Calu3 (cell line): ENCODE measurements at regions not wholly inside any gene's neighbourhood (a gene's known extent, or its start where the extent isn't known, plus 50 kb on each side); places are given as distances from the start of the nearest gene placed in this dataset.
"Not testable (repeated sequence)": the region's sequence is repeated elsewhere in the genome, so short reads cannot be mapped to it uniquely, and the experiment has no call there.

ENCODE experiments used
- BruUV-seq: library from RNA; stranded (reverse); fragments of 400-500 nt; replicated peaks from 2 replicates; lab custom pipeline; 2021; lab: Mats Ljungman, UMichigan
- CTCF ChIA-PET: fragments of 300-600 bp; sonication (Branson Sonifier 250); formaldehyde crosslinking; loops from one replicate; lab custom pipeline; 2022; ENCODE audit warnings: antibody characterized with exemption; lab: Charles Lee
- DNase-seq: peaks from one replicate; pipeline ENCODE4 v3.0.0; 2022
- H3K27ac Mint-ChIP-seq: one replicate; pipeline ENCODE4 v1.8.0; 2022; ENCODE audit warnings: mixed read lengths; ENCODE audit not compliant: unreplicated experiment
- H3K27me3 Mint-ChIP-seq: one replicate; pipeline ENCODE4 v1.8.0; 2022; ENCODE audit warnings: mixed read lengths; ENCODE audit not compliant: unreplicated experiment
- H3K36me3 Mint-ChIP-seq: one replicate; pipeline ENCODE4 v1.8.0; 2022; ENCODE audit warnings: mild to moderate bottlenecking, moderate library complexity, mixed read lengths; ENCODE audit not compliant: insufficient read depth, unreplicated experiment
- H3K4me1 Mint-ChIP-seq: one replicate; pipeline ENCODE4 v1.8.0; 2022; ENCODE audit warnings: mild to moderate bottlenecking, low read depth, mixed read lengths; ENCODE audit not compliant: unreplicated experiment
- H3K4me3 Mint-ChIP-seq: one replicate; pipeline ENCODE4 v1.8.0; 2022; ENCODE audit warnings: mild to moderate bottlenecking, low read depth, moderate library complexity, mixed read lengths; ENCODE audit not compliant: unreplicated experiment
- H3K9me3 Mint-ChIP-seq: one replicate; pipeline ENCODE4 v1.8.0; 2022; ENCODE audit warnings: low read depth, mixed read lengths; ENCODE audit not compliant: unreplicated experiment
- intact Hi-C: fragments of 100-400 bp; cut with micrococcal nuclease; formaldehyde crosslinking; loops from one replicate; pipeline ENCODE4 v1.10.0; 2022; ENCODE audit not compliant: unreplicated experiment
- TF ChIP-seq, protein P1 (sequence below): fragments of 200-600 bp; IDR thresholded peaks from one replicate; pipeline ENCODE4 v1.8.0; 2022; ENCODE audit warnings: antibody characterized with exemption; ENCODE audit not compliant: unreplicated experiment

DNA sequence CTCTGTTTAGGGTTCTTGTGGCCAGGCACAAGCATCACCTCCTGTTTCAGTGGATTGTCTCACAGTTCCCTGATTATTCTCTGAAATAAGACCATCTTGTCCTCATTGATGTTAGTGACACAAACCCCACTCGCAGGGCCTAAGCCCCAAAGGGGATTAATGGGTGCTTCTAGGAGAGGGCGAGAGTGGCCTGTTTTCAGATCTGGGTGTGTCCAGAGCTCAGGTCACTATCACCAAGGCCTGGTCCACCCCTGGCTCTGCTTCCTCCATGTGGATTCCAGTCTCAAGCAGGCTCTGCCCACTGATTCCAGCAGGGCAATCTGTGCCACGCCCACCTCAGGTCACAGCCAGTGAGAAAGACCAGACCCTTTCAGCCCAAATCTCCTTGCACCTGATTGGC lies 361.9 kb downstream of the ADGRD1 start:
- intact Hi-C loops, result no loop called here
- no peak for DNase-seq
- peaks cover 8% of the 10 kb centered on the region for H3K4me1 Mint-ChIP-seq
- no peak overlapping the region for H3K4me3 Mint-ChIP-seq
- peaks cover 16% of the 10 kb centered on the region for H3K9me3 Mint-ChIP-seq
- no TSS peak for BruUV-seq
- TF ChIP-seq, protein P1, sequence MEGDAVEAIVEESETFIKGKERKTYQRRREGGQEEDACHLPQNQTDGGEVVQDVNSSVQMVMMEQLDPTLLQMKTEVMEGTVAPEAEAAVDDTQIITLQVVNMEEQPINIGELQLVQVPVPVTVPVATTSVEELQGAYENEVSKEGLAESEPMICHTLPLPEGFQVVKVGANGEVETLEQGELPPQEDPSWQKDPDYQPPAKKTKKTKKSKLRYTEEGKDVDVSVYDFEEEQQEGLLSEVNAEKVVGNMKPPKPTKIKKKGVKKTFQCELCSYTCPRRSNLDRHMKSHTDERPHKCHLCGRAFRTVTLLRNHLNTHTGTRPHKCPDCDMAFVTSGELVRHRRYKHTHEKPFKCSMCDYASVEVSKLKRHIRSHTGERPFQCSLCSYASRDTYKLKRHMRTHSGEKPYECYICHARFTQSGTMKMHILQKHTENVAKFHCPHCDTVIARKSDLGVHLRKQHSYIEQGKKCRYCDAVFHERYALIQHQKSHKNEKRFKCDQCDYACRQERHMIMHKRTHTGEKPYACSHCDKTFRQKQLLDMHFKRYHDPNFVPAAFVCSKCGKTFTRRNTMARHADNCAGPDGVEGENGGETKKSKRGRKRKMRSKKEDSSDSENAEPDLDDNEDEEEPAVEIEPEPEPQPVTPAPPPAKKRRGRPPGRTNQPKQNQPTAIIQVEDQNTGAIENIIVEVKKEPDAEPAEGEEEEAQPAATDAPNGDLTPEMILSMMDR, result no peak
- no peak overlapping the region for H3K27ac Mint-ChIP-seq
- no peaks in the 10 kb centered on the region for H3K36me3 Mint-ChIP-seq
- CTCF ChIA-PET, result no interaction called here
- H3K27me3 Mint-ChIP-seq, result peaks cover 51% of the 10 kb centered on the region

DNA sequence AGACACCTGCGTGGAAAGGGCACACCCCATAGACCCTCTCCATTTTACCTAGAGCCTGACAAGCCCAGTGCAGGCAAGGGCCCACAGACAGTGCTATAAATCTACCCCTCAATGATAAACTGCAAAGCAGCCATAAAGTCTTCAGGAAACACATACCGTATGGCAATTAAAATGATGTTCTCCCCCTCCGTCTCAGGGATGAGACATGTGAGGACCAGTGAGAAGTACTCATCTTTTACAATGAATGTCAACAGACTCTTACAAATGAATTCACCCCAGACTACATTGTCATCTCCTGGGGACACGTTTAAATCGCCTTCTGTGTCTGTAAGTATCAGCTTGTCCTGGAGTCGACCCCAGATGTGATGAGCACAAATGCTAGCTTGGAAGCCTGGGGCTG lies 362.7 kb downstream of the ADGRD1 start:
- CTCF ChIA-PET, result interaction anchor here (0.7 kb wide), 1 partner anchor 488 kb away, joined by 4 read pairs; no protein-coding TSS in a partner anchor
- Mint-ChIP-seq H3K27ac (no peak overlapping the region), H3K4me1 (peaks cover 8% of the 10 kb centered on the region), H3K9me3 (peaks cover 16% of the 10 kb centered on the region), H3K27me3 (peaks cover 45% of the 10 kb centered on the region), H3K36me3 (no peaks in the 10 kb centered on the region), H3K4me3 (no peak overlapping the region)
- intact Hi-C loops, result no loop called here
- no peak for DNase-seq
- TF ChIP-seq, protein P1, result no peak
- no TSS peak for BruUV-seq

DNA sequence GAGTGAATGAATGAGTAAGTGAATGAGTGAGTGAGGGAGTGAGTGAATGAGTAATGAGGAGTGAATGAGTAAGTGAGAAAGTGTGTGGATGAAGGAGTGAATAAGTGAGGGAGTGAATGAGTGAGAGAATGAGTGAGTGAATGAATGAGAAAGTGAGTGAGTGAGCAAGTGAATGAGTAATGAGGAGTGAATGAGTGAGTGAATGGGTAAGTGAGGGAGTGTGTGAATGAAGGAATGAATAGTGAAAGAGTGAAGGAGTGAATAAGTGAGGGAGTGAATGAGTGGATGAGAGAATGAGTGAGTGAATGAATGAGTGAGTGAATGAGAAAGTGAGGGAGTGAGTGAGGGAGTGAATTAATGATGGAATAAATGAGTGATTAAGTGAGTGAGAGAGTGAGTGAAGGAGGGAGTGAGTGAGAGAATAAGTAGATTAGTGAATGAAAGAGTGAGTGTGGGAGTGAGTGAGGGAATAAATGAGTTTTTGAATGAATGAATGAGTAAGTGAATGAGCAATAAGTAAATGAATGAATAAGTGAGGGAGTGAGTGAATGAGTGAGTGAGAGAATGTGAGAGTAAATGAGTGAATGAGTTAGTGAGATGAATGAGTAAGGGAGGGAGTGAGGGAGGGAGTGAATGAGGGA lies 364.5 kb downstream of the ADGRD1 start:
- BruUV-seq, result no TSS peak
- Mint-ChIP-seq H3K27me3 (peaks cover 33% of the 10 kb centered on the region), H3K4me1 (no peaks in the 10 kb centered on the region), H3K9me3 (peaks cover 16% of the 10 kb centered on the region), H3K27ac (no peak overlapping the region), H3K36me3 (no peaks in the 10 kb centered on the region), H3K4me3 (no peak overlapping the region)
- no peak for DNase-seq
- TF ChIP-seq, protein P1, result no peak
- CTCF ChIA-PET, result no interaction called here
- intact Hi-C loops, result no loop called here

DNA sequence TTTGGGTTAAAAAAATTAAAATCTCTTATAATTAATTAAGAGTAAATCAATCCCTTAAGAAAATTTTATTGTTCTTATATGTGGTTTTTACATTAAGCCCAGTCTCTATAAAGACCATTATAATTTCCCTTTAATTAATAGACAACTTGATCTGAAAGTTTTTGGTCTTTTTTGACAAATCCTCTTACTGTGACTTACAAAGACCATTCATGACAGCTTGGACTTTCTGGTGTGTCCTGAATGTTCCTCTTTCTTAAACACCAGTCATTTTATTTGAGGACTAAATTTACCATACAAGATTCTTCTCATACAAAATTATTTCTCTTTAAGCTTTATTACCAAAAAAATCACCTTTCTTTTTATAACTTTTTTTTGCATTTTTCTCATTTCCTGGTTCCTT lies 368.3 kb downstream of the ADGRD1 start:
- Mint-ChIP-seq H3K4me3 (no peak overlapping the region), H3K27ac (no peak overlapping the region), H3K36me3 (no peaks in the 10 kb centered on the region), H3K27me3 (peaks cover 27% of the 10 kb centered on the region), H3K9me3 (peaks cover 14% of the 10 kb centered on the region), H3K4me1 (no peaks in the 10 kb centered on the region)
- CTCF ChIA-PET, result no interaction called here
- DNase-seq, result no peak
- intact Hi-C loops, result no loop called here
- BruUV-seq, result no TSS peak
- TF ChIP-seq, protein P1, result no peak

DNA sequence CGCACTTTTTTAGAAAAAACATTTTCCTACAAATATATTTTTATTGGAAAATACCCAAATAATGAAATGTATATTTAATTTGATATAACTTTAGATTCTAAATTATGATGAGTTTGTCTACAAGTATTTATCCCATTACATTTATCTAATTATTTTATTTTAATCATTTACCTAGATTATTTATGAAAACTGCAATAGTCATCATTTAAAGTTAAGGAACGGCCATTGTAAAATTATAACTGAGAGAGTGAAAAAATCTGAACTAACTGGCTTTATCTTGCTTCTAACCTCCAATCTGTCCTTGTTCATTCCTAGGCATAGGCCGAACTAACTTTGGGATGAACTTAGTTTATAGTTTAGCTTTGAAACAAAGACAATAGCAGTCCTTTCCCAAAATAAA lies 368.8 kb downstream of the ADGRD1 start:
- H3K27ac Mint-ChIP-seq, intact Hi-C loops, BruUV-seq, DNase-seq, H3K4me3 Mint-ChIP-seq, H3K36me3 Mint-ChIP-seq, CTCF ChIA-PET, H3K4me1 Mint-ChIP-seq: not testable (repeated sequence)
- Mint-ChIP-seq H3K9me3 (peaks cover 16% of the 10 kb centered on the region), H3K27me3 (peaks cover 30% of the 10 kb centered on the region)
